ENCODE measurements at regions not wholly inside any gene's neighbourhood (a gene's known extent, or its start where the extent isn't known, plus 50 kb on each side); places are given as distances from the start of the nearest gene placed in this dataset.

GRCh38 chr2:181158427-181158826 lies 178.0 kb downstream of the UBE2E3 start:
- Histone ChIP-seq H3K9me3 (ENCODE audit: low read depth) (no peaks in the 10 kb centered on the region), H3K36me3 (no peaks in the 10 kb centered on the region), H3K9ac (no peak overlapping the region), H3K4me3 (no peak overlapping the region), H2AFZ (replicated peaks) (no peak overlapping the region), H3K27ac (no peak overlapping the region), H3K4me2 (no peak overlapping the region), H3K4me1 (no peaks in the 10 kb centered on the region), H3F3A (ENCODE audit: low read depth) (no peaks in the 10 kb centered on the region), H3K27me3 (no peaks in the 10 kb centered on the region), H3K79me2 (ENCODE audit: low read depth) (no peaks in the 10 kb centered on the region), H4K20me1 (ENCODE audit: low read depth) (no peaks in the 10 kb centered on the region)
- no peak for DNase-seq (ENCODE audit: low spot score)
- TF ChIP-seq EZH2 (IDR thresholded peaks at IDR 0.05) (no peak), CTCF (IDR thresholded peaks at IDR 0.05) (no peak), EZH2phosphoT487 (IDR thresholded peaks at IDR 0.05) (no peak)
- Mint-ChIP-seq H3K9me3 (peaks cover 3% of the 10 kb centered on the region), H3K4me1 (no peaks in the 10 kb centered on the region), H3K27me3 (ENCODE audit: insufficient read depth, low read depth) (no peaks in the 10 kb centered on the region), H3K4me3 (no peak overlapping the region), H3K36me3 (no peaks in the 10 kb centered on the region), H3K27ac (no peak overlapping the region)

GRCh38 chr2:181161615-181162014 lies 181.2 kb downstream of the UBE2E3 start:
- Histone ChIP-seq H4K20me1 (ENCODE audit: low read depth) (no peaks in the 10 kb centered on the region), H3K9me3 (ENCODE audit: low read depth) (no peaks in the 10 kb centered on the region), H3K9ac (no peak overlapping the region), H2AFZ (replicated peaks) (no peak overlapping the region), H3K36me3 (no peaks in the 10 kb centered on the region), H3K4me1 (no peaks in the 10 kb centered on the region), H3K27me3 (no peaks in the 10 kb centered on the region), H3F3A (ENCODE audit: low read depth) (no peaks in the 10 kb centered on the region), H3K79me2 (ENCODE audit: low read depth) (no peaks in the 10 kb centered on the region), H3K4me3 (no peak overlapping the region), H3K4me2 (no peak overlapping the region), H3K27ac (no peak overlapping the region)
- Mint-ChIP-seq H3K4me1 (no peaks in the 10 kb centered on the region), H3K27me3 (ENCODE audit: insufficient read depth, low read depth) (no peaks in the 10 kb centered on the region), H3K9me3 (peaks cover 6% of the 10 kb centered on the region), H3K27ac (no peak overlapping the region), H3K4me3 (no peak overlapping the region), H3K36me3 (no peaks in the 10 kb centered on the region)
- TF ChIP-seq EZH2 (IDR thresholded peaks at IDR 0.05) (no peak), CTCF (IDR thresholded peaks at IDR 0.05) (no peak), EZH2phosphoT487 (IDR thresholded peaks at IDR 0.05) (no peak)
- DNase-seq (ENCODE audit: low spot score) = no peak

- Mint-ChIP-seq H3K36me3 (no peaks in the 10 kb centered on the region), H3K27ac (no peak overlapping the region), H3K9me3 (peaks cover 10% of the 10 kb centered on the region), H3K4me3 (no peak overlapping the region), H3K27me3 (ENCODE audit: insufficient read depth, low read depth) (no peaks in the 10 kb centered on the region), H3K4me1 (no peaks in the 10 kb centered on the region)
- TF ChIP-seq EZH2phosphoT487 (IDR thresholded peaks at IDR 0.05) (no peak), CTCF (IDR thresholded peaks at IDR 0.05) (no peak), EZH2 (IDR thresholded peaks at IDR 0.05) (no peak)
- Histone ChIP-seq H3K4me2 (no peak overlapping the region), H3K36me3 (no peaks in the 10 kb centered on the region), H3K4me1 (no peaks in the 10 kb centered on the region), H3K27ac (no peak overlapping the region), H3K79me2 (ENCODE audit: low read depth) (no peaks in the 10 kb centered on the region), H3K27me3 (no peaks in the 10 kb centered on the region), H2AFZ (replicated peaks) (no peak overlapping the region), H3F3A (ENCODE audit: low read depth) (no peaks in the 10 kb centered on the region), H4K20me1 (ENCODE audit: low read depth) (no peaks in the 10 kb centered on the region), H3K9me3 (ENCODE audit: low read depth) (no peaks in the 10 kb centered on the region), H3K4me3 (no peak overlapping the region), H3K9ac (no peak overlapping the region)
- DNase-seq (ENCODE audit: low spot score) = no peak
Observed at GRCh38 chr2:181163139-181163538, 182.7 kb downstream of the UBE2E3 start.

GRCh38 chr2:181163691-181164090 lies 183.3 kb downstream of the UBE2E3 start:
- H3K27me3 ChIP-seq = no peaks in the 10 kb centered on the region
- no peak overlapping the region for H3K4me3 ChIP-seq
- no peak for DNase-seq (ENCODE audit: low spot score)
- Mint-ChIP-seq H3K27me3 (ENCODE audit: insufficient read depth, low read depth) (no peaks in the 10 kb centered on the region), H3K9me3 (peaks cover 10% of the 10 kb centered on the region), H3K4me3 (no peak overlapping the region), H3K36me3 (no peaks in the 10 kb centered on the region), H3K27ac (no peak overlapping the region), H3K4me1 (no peaks in the 10 kb centered on the region)
- H3K4me1 ChIP-seq = no peaks in the 10 kb centered on the region
- no peaks in the 10 kb centered on the region for H3K9me3 ChIP-seq (ENCODE audit: low read depth)
- H3K4me2 ChIP-seq = no peak overlapping the region
- H3K9ac ChIP-seq = no peak overlapping the region
- H3K36me3 ChIP-seq = no peaks in the 10 kb centered on the region
- TF ChIP-seq EZH2phosphoT487 (IDR thresholded peaks at IDR 0.05) = no peak
- TF ChIP-seq EZH2 (IDR thresholded peaks at IDR 0.05) = no peak
- TF ChIP-seq CTCF (IDR thresholded peaks at IDR 0.05) = no peak
- no peaks in the 10 kb centered on the region for H3K79me2 ChIP-seq (ENCODE audit: low read depth)
- no peaks in the 10 kb centered on the region for H3F3A ChIP-seq (ENCODE audit: low read depth)
- no peaks in the 10 kb centered on the region for H4K20me1 ChIP-seq (ENCODE audit: low read depth)
- no peak overlapping the region for H3K27ac ChIP-seq
- no peak overlapping the region for H2AFZ ChIP-seq (replicated peaks)

All from neural progenitor cell (in vitro differentiated cells).